CD4-positive, alpha-beta T cell treated with Interleukin-12 subunit alpha and Interleukin-12 subunit beta, for 1 hour (primary cell): ENCODE measurements at regions not wholly inside any gene's neighbourhood (a gene's known extent, or its start where the extent isn't known, plus 50 kb on each side); places are given as distances from the start of the nearest gene placed in this dataset.
A peak's percentile ranks its signal among the peaks of the same experiment; 100 is the strongest.

Experiments used
- DNase-seq: peaks from one replicate; pipeline ENCODE4 v3.0.0-alpha.2; 2020

- no peak for DNase-seq
Measured at GRCh38 chrX:20517565-20517964, 250.9 kb upstream of the RPS6KA3 start.

DNA sequence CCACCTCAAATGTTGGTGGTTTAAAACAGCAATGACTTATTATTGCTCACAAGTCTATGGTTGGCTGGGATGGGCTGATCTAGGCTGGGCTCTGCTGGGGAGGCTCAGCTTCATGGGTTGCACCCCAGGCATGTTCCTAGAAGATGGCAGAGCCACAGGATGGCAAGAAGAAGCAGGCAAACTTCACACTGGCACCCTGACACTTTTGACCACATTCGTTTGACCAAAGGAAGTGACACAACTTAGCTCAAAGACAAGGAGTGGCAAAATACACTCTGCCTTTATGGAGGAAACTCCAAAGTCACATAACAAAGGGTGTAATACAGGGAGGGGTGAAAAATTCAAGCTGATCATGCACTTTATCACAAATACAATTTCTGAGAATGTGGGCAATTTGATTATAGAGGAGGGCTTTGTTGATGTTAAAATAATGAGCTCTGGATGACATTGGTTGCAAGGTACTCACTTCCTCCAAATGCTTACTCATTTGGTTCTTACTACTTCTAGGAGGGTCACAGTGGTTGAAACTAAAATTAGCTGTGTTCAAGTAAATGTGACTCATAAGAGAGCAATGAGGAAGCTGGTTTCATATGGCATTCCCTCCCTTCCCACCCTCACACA, 249.2 kb upstream of the RPS6KA3 start:
- no peak for DNase-seq

DNA sequence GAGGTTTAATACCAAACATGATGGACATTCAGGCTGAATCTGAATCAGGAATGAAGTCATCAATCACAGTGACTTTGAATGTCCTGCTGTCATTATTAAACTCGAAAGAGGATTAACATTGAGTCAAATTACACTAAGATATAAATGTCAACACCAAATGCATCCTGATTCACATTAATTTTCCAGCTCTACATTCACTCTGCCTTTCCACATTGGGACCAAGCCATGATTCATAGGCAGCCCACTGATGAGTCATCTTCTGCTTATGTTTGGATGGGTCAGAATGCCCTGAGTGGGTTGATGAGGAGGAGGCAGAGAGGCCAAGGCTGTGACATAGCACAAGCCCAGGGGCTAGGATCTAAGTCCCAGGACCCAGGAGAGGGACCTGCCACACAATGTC, 247.6 kb upstream of the RPS6KA3 start:
- no peak for DNase-seq

DNA sequence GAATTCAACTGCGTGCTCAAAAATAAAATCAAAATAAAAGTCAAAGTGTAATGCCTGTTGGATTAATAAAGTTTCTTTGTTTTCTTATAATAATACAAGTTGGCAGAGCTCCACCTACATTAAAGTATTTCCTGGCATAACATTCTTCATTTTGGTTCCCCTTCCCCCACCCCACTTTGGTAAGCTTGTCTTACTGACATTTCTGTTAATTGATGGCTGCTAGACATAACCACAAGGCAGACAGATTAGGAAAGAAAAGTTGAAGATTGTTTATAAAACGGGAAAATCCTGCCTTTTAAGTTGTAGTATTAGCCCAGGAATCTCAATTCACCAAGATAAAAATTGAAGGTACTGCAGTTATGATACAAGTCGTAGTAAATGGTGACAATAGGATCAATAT, 246.5 kb upstream of the RPS6KA3 start:
- no peak for DNase-seq

DNA sequence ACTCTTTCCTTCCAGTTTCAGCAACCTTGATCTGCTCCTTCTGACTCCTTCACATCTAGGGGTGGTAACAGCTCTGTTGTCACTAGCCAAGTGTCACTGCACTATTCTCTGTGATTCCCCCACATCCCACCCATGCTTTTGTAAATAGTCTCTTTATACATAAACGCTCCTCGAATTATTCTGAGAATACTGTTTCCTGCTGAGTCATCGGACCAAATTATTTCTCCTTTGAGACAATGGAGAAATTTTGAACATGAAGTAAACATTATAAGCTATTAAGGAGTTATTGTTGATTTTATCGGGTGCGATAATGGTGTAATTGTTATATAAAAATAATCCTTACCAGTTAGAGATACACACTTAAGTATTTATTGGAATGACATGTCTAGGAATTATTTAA, 245.1 kb upstream of the RPS6KA3 start:
- DNase-seq, result no peak

DNA sequence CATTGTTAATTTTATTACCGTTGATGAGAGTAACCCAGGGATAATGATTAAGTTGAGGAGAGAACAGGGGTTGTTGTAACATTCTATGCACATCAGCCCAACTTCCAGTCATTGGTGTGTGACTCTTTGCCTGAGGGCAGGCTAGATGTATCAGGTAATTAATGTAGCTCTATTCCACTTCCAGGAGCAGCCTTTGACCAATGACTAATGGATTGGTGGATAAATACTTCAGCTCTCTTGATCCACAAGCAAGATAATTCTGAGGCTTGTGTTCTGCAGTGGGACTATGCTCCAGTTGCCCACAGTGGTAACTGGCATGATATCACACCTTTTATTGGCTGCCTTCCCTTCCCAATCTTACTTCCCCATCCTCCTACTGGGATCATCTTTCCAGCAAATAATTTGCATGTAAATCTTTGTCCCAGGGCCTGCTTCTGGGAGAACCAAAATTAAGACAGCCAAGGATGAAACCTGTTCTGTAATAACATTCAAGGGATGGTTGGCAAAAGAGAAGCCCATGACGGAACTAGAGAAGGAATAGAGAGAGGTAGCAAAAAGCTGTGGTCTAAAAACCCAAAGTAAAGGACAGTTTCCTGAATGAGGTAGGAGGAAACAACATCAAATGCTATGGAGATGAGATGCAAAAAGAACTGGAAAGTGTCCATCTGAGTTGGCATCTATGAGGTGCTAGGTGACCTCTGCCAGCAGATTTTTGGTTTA, 241.4 kb upstream of the RPS6KA3 start:
- no peak for DNase-seq

DNA sequence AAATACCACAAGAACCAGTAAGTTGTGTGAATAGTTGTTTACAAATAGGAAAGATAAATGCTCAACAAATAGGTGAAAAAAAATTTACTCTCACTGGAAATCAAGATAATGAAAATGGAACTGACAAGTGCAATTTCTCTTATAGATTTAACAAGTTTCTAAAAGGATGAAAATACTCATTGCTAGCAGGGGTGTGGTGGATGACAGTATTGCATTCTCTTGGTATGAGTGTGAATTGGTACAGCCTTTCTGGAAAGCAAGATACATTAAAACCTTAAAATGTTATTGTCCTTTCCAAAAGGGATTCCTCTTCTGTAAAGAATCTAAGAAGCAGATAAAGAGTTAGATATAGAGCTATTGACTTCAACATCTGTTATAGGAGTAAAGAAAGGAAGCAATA, 240.0 kb upstream of the RPS6KA3 start:
- DNase-seq, result no peak

DNA sequence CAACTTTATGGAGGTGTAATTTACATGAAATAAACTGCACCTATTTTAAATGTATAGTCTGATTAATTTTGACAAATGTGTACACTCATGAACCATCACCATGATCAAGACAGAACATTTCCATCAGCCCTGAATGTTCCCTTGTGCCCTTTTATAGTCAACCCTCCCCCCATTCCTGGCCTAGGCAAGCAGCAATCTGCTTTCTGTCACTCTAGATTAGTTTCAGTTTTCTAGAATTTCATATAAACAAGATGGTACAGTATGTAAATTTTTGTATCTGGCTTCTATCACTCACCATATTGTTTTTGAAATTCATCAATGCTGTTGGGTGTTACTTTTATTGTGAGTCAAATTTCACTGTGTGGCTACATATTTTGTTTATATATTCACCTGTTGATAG, 234.2 kb upstream of the RPS6KA3 start:
- DNase-seq, result no peak

GRCh38 chrX:20500171-20500865, 233.6 kb upstream of the RPS6KA3 start:
- DNase-seq, result peak; percentile 15

GRCh38 chrX:20499763-20500162, 233.1 kb upstream of the RPS6KA3 start:
- no peak for DNase-seq

DNA sequence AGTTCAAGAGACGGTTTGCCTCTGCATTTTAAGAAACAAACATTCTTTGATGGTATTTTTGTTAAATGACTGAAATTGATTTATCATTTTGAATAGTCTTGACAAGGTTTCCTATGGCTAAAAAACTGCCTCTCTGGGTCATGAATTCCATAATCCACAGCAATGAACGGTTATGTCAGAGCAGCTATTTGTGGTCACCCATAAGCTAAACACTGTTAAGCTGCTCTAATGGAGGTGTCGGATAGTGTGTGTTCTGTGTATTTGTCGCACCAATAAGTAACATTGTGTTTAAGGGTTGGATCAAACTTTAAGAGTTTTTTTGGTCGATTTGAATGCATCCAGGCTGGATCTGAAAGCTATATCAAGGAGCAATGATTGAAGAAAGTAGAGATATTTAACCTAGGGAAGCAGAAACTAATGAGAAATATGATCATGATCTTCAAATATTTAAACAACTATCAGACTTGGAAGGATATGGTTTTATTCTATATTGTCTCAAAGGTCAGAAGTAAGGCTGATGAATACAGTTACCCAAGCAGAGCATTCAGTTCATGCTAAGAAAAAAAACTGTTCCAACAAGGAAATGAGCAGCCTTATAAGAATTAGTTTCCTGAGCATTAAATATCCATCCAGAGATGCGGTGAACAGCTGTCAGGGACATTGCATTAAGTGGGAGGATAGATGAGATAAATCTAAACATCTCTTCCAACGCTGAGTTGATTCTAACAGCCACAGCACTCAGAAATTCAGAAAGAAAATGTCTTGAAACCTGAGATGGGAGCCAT, 232.3 kb upstream of the RPS6KA3 start:
- no peak for DNase-seq

DNA sequence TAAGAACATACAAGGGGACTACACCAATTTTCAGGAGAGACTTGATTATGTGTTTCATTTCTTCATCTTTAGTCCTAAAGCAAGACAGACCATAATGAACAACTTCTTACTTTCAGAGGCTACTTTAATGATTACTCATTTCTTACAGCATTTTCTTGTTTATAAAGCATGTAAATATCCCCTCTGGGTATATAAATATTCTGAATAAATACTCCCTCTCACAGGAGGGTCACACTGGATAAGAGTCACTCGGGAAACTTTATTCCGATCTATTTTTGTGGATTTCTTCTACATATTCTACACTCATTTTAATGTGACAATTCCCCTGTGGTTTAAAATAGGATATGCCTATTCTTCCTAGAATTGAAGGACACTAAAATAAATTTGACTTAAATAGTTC, 228.9 kb upstream of the RPS6KA3 start:
- no peak for DNase-seq

GRCh38 chrX:20488473-20488872, 221.8 kb upstream of the RPS6KA3 start:
- no peak for DNase-seq

GRCh38 chrX:20487227-20487626, 220.5 kb upstream of the RPS6KA3 start:
- no peak for DNase-seq

- DNase-seq, result no peak
Measured at GRCh38 chrX:20481632-20482031, 214.9 kb upstream of the RPS6KA3 start.

- no peak for DNase-seq
Measured at GRCh38 chrX:20479896-20480295, 213.2 kb upstream of the RPS6KA3 start.

GRCh38 chrX:20479048-20479447, 212.3 kb upstream of the RPS6KA3 start:
- DNase-seq, result no peak

DNA sequence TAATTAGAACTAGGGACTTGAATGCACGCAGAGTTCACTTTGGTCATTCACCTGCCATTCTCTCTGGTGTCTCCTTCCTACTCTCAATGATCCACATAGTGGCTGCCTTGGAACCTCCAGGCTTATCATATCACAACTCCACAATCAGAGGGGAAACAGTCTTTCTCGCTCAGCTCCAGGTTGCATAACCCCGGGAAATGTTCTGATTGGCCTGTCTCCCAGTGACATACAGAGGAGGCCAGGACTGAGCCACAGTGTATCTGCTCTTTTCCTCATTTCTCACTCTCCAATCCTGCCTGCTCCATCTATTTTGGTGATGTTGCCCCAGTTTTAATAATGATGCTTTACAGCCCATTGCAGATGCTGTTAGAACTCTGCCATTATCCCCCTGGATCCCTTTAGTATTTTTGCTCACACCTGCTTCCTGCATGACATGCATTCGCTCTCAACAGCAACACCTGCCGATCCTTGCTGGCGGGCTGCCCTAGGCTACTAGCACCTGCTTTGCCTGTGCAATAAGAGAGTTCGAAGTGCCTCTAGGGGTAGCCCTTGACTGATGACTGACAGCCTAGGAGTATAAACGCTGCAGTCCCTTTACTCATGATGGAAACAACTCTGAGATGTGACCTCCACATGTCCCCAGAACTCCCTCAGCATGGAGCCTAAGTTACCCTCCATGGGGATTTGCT, 211.3 kb upstream of the RPS6KA3 start:
- DNase-seq, result no peak

GRCh38 chrX:20477219-20477618, 210.5 kb upstream of the RPS6KA3 start:
- DNase-seq, result no peak

DNA sequence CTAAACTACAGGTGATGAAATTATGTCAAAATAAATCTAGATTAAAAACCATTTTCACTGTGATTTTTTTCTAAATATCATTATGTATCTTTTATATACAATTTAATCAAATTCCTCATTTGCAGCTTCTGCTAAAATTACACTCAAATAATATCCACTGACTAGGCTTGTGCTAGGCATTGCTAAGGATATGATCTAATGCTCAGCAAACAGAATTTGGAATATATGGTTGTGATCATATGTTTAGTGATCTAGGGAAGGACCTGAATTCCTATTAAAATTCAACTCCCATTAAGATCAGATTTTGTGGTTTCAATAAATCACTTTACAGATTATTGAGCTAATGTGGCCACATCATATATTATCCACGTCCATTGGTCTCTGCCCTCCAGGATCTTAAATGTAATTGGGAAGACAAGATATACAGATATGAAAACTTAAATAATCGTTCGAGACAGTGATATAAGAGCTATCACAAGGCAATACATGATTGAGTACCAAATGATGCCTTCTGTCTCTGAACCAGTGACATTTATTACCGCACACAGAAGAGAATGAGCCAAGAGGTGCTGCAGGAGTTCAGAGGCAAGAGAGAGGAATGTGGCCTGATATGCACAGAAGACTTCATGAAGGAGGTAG, 206.0 kb upstream of the RPS6KA3 start:
- no peak for DNase-seq

- DNase-seq, result no peak
Measured at GRCh38 chrX:20472148-20472547, 205.4 kb upstream of the RPS6KA3 start.

GRCh38 chrX:20471483-20471882, 204.8 kb upstream of the RPS6KA3 start:
- DNase-seq, result no peak
